ENCODE measurements at regions not wholly inside any gene's neighbourhood (a gene's known extent, or its start where the extent isn't known, plus 50 kb on each side); places are given as distances from the start of the nearest gene placed in this dataset.

DNA sequence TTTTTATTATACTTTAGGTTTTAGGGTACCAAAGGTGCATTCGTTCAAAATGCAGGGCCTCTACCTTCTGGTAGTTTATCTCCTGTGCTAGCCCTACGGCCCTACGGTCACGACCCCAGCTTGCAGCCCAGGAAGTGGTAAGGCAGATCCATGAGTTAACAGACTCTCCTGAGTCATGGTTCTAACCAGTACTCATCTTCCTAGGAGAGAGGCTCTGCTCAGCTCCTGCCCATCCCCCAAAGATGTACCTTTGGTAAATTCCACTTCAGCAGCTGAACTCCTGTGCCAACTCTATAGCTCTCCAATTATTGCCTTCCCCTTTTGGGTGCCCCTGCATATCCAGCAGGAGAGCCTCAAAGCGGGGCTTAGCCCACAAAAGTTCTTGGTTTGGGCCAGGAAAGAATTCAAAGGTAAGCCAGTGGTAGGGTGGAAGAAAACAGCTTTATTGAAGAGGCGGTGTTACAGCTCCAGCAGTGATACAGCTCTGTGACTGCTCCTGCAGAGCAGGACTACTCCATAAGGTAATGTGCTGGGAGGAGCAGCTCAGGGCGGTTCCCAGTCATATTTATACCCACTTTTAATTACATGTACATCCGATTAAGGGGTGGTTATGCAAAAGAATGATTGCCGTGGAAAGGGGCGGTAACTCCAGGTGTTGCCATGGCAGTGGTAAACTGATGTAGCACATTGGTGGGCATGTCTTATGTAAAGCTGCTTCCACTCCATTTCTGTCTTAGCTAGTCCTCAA, 241.4 kb downstream of the PMP22 start:
- no peaks in the 10 kb centered on the region for H3K36me3 ChIP-seq (replicated peaks; ENCODE audit: insufficient read depth, low read depth)
- DNase-seq (ENCODE audit: low spot score) = no peak
- no peak overlapping the region for H3K4me3 ChIP-seq
- no peak overlapping the region for H3K4me2 ChIP-seq
- no peaks in the 10 kb centered on the region for H3K9me3 ChIP-seq (ENCODE audit: low read depth)
- peaks cover 4% of the 10 kb centered on the region for H3K27me3 ChIP-seq
- no peak overlapping the region for H2AFZ ChIP-seq
- WGBS (ENCODE audit: low lambda C conversion rate, missing lambda C conversion rate) = 86% methylated on average over 10 of the region's 10 CpGs
- no peaks in the 10 kb centered on the region for H4K20me1 ChIP-seq (ENCODE audit: insufficient read depth, poor library complexity, severe bottlenecking)
- H3K9me2 ChIP-seq (replicated peaks; ENCODE audit: insufficient read depth) = no peaks in the 10 kb centered on the region
- H3K27ac ChIP-seq = no peak overlapping the region
- H3K4me1 ChIP-seq (ENCODE audit: insufficient read depth) = no peaks in the 10 kb centered on the region
- no peak for TF ChIP-seq CTCF (IDR thresholded peaks at IDR 0.05; ENCODE audit: poor library complexity)
- TF ChIP-seq EZH2 (IDR thresholded peaks at IDR 0.05; ENCODE audit: borderline replicate concordance) = no peak
- TF ChIP-seq EZH2phosphoT487 (IDR thresholded peaks at IDR 0.05; ENCODE audit: low read depth, severe bottlenecking, unreplicated experiment) = no peak
- H3K79me2 ChIP-seq = no peaks in the 10 kb centered on the region

DNA sequence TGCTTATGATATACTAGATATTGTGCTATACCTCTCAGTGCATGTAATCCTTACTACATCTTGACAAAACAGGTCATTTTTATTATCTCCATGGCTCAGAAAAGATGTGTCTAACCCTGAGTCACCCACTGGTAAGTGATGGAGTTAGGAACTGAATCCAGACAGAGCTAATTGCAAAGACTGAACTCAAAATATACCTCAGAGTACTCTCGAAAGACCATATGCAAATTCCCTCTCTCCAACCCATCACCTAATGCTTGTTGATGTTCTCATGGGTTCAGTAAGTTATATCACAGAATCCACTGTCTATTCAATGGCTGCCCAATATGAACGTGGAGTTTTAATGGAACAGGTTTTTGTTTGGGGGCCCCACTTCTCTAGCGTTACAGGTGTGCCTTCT, 246.0 kb downstream of the PMP22 start:
- no peak overlapping the region for H3K4me3 ChIP-seq
- no peaks in the 10 kb centered on the region for H3K36me3 ChIP-seq (replicated peaks; ENCODE audit: insufficient read depth, low read depth)
- 89% methylated on average over 3 of the region's 3 CpGs for WGBS (ENCODE audit: low lambda C conversion rate, missing lambda C conversion rate)
- TF ChIP-seq CTCF (IDR thresholded peaks at IDR 0.05; ENCODE audit: poor library complexity) = no peak
- no peak for TF ChIP-seq EZH2 (IDR thresholded peaks at IDR 0.05; ENCODE audit: borderline replicate concordance)
- TF ChIP-seq EZH2phosphoT487 (IDR thresholded peaks at IDR 0.05; ENCODE audit: low read depth, severe bottlenecking, unreplicated experiment) = no peak
- no peaks in the 10 kb centered on the region for H3K9me3 ChIP-seq (ENCODE audit: low read depth)
- H3K4me1 ChIP-seq (ENCODE audit: insufficient read depth) = no peaks in the 10 kb centered on the region
- H3K4me2 ChIP-seq = no peak overlapping the region
- no peaks in the 10 kb centered on the region for H3K9me2 ChIP-seq (replicated peaks; ENCODE audit: insufficient read depth)
- no peak overlapping the region for H3K27ac ChIP-seq
- no peaks in the 10 kb centered on the region for H3K27me3 ChIP-seq
- H4K20me1 ChIP-seq (ENCODE audit: insufficient read depth, poor library complexity, severe bottlenecking) = no peaks in the 10 kb centered on the region
- no peaks in the 10 kb centered on the region for H3K79me2 ChIP-seq
- no peak for DNase-seq (ENCODE audit: low spot score)
- no peak overlapping the region for H2AFZ ChIP-seq

DNA sequence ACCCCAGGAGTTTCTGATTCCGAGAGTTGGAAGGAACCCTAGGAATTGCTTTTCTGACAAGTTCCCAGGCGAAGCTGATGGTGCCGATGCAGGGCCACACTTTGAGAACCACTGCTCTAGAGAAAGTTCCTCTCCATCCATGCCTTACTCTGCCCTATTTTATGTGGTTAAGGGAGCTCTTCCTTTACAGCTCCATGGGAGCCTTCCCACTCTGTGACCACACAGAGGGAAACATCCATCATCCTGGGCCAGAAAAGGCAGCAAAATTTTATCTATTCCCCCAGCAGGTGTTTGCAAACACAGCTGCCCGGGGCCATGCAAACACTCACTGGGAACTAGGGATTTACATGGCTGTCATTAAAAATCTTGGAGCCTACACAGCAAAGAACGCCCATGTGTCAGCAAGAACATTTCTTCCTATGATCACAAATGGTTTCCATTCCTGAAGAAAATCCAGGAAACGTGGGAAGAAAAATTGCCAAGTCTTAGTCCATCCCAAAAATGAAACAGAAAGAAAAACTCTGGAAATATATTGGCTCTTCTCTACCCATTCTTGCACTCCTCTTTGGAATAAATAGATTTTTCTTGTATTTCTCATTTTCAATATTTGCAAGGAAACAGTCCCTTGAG, 252.7 kb downstream of the PMP22 start:
- H3K9me2 ChIP-seq (replicated peaks; ENCODE audit: insufficient read depth) = no peaks in the 10 kb centered on the region
- H3K4me1 ChIP-seq (ENCODE audit: insufficient read depth) = no peaks in the 10 kb centered on the region
- no peaks in the 10 kb centered on the region for H3K9me3 ChIP-seq (ENCODE audit: low read depth)
- H3K4me3 ChIP-seq = no peak overlapping the region
- no peak overlapping the region for H2AFZ ChIP-seq
- no peak for DNase-seq (ENCODE audit: low spot score)
- H3K36me3 ChIP-seq (replicated peaks; ENCODE audit: insufficient read depth, low read depth) = no peaks in the 10 kb centered on the region
- no peaks in the 10 kb centered on the region for H4K20me1 ChIP-seq (ENCODE audit: insufficient read depth, poor library complexity, severe bottlenecking)
- no peak overlapping the region for H3K4me2 ChIP-seq
- no peak overlapping the region for H3K27ac ChIP-seq
- no peak for TF ChIP-seq CTCF (IDR thresholded peaks at IDR 0.05; ENCODE audit: poor library complexity)
- TF ChIP-seq EZH2phosphoT487 (IDR thresholded peaks at IDR 0.05; ENCODE audit: low read depth, severe bottlenecking, unreplicated experiment) = no peak
- H3K79me2 ChIP-seq = no peaks in the 10 kb centered on the region
- 75% methylated on average over 6 of the region's 6 CpGs for WGBS (ENCODE audit: low lambda C conversion rate, missing lambda C conversion rate)
- H3K27me3 ChIP-seq = no peaks in the 10 kb centered on the region

Measured in hepatocyte (in vitro differentiated cells).